GM12872 (cell line): ENCODE measurements at regions not wholly inside any gene's neighbourhood (a gene's known extent, or its start where the extent isn't known, plus 50 kb on each side); places are given as distances from the start of the nearest gene placed in this dataset.

Source experiments
- TF ChIP-seq, protein P1 (sequence below): IDR thresholded peaks from 3 replicates; pipeline ENCODE4 v1.5.1; 2011; ENCODE audit warnings: low read depth, mild to moderate bottlenecking, low read length, moderate library complexity; ENCODE audit not compliant: insufficient read depth

DNA sequence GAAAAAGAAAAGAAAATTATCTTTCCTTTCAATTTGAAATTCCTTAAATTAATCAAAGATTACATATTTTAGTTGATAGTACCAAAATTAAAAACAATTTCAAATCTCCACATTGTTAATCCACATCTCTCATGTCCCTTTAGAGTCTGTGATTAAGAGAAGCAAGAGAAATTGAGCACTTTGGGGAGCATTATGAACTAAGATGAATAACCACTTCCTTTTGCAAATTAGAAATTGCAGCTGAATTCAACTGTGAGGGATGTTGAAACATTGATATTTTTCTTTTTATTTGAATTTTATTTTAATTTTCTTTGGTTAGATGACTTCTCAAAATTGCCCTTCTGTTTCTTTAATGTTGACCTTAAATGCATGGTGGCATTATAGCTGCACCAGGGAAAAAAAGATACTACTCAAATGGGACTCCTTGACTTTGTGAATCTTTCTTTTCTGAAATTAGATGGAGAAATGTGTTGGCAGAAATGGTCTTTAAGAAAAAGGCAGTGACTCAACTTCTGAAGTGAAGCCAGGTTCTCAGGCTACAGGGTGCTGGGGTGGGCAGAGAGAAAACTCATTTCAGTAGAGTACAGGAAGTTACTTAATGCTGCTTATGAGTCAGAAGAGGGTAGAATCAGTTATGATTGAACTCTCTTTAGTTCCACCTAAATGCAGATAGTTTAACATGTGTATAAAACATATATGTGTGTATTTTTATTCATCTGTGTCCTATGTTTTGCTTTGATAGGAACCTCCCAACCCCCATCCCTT is 92.0 kb upstream of the TNIP3 start:
- TF ChIP-seq, protein P1, sequence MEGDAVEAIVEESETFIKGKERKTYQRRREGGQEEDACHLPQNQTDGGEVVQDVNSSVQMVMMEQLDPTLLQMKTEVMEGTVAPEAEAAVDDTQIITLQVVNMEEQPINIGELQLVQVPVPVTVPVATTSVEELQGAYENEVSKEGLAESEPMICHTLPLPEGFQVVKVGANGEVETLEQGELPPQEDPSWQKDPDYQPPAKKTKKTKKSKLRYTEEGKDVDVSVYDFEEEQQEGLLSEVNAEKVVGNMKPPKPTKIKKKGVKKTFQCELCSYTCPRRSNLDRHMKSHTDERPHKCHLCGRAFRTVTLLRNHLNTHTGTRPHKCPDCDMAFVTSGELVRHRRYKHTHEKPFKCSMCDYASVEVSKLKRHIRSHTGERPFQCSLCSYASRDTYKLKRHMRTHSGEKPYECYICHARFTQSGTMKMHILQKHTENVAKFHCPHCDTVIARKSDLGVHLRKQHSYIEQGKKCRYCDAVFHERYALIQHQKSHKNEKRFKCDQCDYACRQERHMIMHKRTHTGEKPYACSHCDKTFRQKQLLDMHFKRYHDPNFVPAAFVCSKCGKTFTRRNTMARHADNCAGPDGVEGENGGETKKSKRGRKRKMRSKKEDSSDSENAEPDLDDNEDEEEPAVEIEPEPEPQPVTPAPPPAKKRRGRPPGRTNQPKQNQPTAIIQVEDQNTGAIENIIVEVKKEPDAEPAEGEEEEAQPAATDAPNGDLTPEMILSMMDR: no peak

- TF ChIP-seq, protein P1: no peak
Measured at GRCh38 chr4:121253961-121254360, 89.8 kb upstream of the TNIP3 start.

DNA sequence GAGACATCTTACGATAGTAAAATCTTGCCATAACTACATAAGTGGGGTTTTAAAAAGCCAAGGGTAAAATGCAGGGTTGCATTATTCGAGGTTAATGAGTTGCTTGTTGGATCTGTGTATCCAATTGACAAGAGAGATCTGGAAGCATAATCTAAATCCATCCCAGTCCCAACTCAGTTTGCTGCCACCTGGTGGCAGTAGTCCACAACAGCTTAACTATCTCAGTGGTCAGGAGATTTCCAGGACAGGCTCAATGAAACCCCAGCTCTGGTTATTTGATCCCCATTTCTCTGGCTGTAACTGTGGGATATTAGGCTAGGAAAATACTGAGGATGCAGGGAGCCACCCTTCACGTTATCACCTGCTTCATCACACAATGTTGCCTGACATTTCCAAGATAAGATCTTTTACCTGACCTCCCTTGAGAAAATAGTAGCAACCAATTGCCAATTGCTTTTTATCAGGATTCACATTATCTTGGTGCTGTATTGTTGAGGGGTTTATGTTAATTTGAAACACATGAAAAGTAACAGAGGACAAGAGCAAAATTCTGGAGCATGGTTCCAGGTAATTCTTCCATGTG is 88.2 kb upstream of the TNIP3 start:
- TF ChIP-seq, protein P1: peak; percentile 86

- TF ChIP-seq, protein P1: no peak
Measured at GRCh38 chr4:121248747-121249146, 84.6 kb upstream of the TNIP3 start.

DNA sequence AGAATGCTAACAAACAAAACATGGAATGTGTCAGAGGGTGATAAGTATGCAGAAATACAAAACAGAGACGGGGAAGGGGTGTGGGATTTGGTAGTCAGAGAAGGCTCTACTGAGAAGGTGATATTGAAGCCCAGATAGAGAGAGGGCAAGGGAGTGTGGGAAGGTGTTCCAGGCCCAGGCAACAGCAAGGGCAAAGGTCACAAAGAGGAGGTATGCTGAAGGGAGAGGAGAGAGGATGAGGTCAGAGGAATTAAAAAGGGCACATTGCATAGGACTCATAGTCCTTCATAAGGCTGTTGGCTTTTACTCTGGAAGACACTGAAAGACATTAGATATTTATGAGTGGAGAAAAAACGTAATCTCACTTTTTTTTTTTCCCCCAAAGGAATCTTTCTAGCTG is 82.6 kb upstream of the TNIP3 start:
- TF ChIP-seq, protein P1: no peak

- TF ChIP-seq, protein P1: no peak
Measured at GRCh38 chr4:121243485-121243884, 79.4 kb upstream of the TNIP3 start.

DNA sequence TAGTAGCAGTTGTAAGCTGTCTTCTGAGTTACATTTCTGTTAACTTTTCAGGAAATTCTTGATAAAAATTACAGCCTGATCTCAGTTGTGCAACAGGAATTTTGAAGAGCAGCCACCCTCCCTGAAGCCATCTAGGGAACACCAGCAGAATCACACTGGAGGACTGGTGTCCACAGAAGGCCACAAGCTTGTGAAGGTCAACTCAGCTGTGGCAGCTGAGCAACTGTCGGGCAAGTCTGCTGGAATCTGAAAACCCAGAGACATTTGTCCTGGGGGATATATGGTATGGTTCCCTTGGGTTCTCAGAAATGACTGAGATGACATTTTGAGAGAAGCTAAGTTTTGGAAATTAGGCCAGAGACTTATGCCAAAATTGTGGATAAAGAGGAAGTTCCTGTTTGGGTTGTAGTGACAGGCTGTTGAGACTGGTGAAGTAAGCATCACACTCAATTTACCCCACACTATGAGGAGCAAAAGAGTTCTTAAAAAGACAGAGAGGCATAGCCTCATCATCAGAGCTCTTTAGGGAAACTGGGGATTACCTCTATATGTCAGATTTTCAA is 78.1 kb upstream of the TNIP3 start:
- TF ChIP-seq, protein P1: no peak
